HPDE6-E6E7 (cell line): ENCODE measurements at regions not wholly inside any gene's neighbourhood (a gene's known extent, or its start where the extent isn't known, plus 50 kb on each side); places are given as distances from the start of the nearest gene placed in this dataset.

ENCODE experiments used
- DNase-seq: peaks from one replicate; pipeline ENCODE4 v3.0.0; 2011; ENCODE audit warnings: missing footprints; ENCODE audit errors: extremely low spot score

- DNase-seq: no peak
Measured at GRCh38 chr5:155200608-155201007, 187.1 kb downstream of the KIF4B start.

GRCh38 chr5:155211764-155212163 lies 198.2 kb downstream of the KIF4B start:
- DNase-seq: no peak

- DNase-seq: no peak
Measured at GRCh38 chr5:155222393-155222792, 208.8 kb downstream of the KIF4B start.

GRCh38 chr5:155229135-155229534 lies 215.6 kb downstream of the KIF4B start:
- DNase-seq: no peak

- no peak for DNase-seq
Measured at GRCh38 chr5:155239803-155240202, 226.2 kb downstream of the KIF4B start.

GRCh38 chr5:155250596-155250995 lies 237.0 kb downstream of the KIF4B start:
- no peak for DNase-seq

GRCh38 chr5:155252025-155252424 lies 238.5 kb downstream of the KIF4B start:
- DNase-seq: no peak

GRCh38 chr5:155252717-155253116 lies 239.2 kb downstream of the KIF4B start:
- DNase-seq: no peak

- no peak for DNase-seq
Measured at GRCh38 chr5:155254399-155254798, 240.8 kb downstream of the KIF4B start.

- DNase-seq: no peak
Measured at GRCh38 chr5:155258161-155258560, 244.6 kb downstream of the KIF4B start.

GRCh38 chr5:155259648-155260047 lies 246.1 kb downstream of the KIF4B start:
- no peak for DNase-seq

- DNase-seq: no peak
Measured at GRCh38 chr5:155260798-155261197, 247.2 kb downstream of the KIF4B start.

GRCh38 chr5:155263381-155263780 lies 249.8 kb downstream of the KIF4B start:
- no peak for DNase-seq

GRCh38 chr5:155264809-155265208 lies 251.3 kb downstream of the KIF4B start:
- no peak for DNase-seq

GRCh38 chr5:155268770-155269425 lies 255.3 kb downstream of the KIF4B start:
- no peak for DNase-seq

GRCh38 chr5:155270725-155271124 lies 257.2 kb downstream of the KIF4B start:
- DNase-seq: no peak

GRCh38 chr5:155274484-155274883 lies 260.9 kb downstream of the KIF4B start:
- DNase-seq: no peak

GRCh38 chr5:155275222-155275621 lies 261.7 kb downstream of the KIF4B start:
- DNase-seq: no peak

- DNase-seq: no peak
Measured at GRCh38 chr5:155276231-155276630, 262.7 kb downstream of the KIF4B start.

GRCh38 chr5:155278532-155278931 lies 265.0 kb downstream of the KIF4B start:
- DNase-seq: no peak

- DNase-seq: no peak
Measured at GRCh38 chr5:155282503-155283107, 269.1 kb downstream of the KIF4B start.

- no peak for DNase-seq
Measured at GRCh38 chr5:155285706-155286105, 272.2 kb downstream of the KIF4B start.

GRCh38 chr5:155290937-155291336 lies 277.4 kb downstream of the KIF4B start:
- DNase-seq: no peak
